ENCODE measurements at regions not wholly inside any gene's neighbourhood (a gene's known extent, or its start where the extent isn't known, plus 50 kb on each side); places are given as distances from the start of the nearest gene placed in this dataset.

DNA sequence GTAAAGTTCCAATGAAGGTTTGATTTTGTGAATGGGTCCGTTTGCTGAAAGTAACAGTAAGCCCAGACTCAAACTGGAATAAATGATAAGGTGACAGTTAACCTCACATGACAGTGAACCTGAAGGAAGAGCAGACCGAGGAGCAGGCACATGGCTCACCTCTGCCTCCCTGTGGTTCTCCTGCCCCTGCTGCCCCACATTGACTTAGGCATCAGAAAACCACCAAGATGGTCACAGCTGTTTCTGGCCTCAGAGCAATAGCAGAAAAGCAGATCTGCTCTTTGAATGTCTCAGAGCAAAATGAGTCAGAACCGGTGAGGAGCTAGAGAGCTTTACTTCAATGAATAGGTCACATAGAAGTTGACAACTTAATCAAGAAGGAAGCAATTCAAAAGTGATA is 487.6 kb downstream of the METTL4 start:
- DNase-seq = no peak

DNA sequence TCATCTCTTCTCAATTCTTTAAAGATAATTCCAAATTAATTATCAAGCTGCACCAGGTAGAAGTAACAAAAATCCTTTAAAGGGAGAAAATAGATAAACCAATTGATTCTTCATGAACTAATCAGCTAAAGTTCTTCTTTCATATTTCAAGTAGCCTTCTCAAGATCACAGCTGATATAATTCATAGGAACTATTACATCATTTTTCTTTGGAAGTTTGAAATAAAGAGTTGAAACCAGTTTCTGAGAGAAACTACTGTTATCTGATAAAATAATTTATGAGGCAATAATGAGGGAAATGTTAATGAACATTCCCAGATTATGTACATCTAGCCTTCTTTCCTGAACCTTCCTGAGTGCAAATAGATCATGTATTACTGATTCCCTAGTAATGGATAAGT is 484.9 kb downstream of the METTL4 start:
- DNase-seq = no peak

DNA sequence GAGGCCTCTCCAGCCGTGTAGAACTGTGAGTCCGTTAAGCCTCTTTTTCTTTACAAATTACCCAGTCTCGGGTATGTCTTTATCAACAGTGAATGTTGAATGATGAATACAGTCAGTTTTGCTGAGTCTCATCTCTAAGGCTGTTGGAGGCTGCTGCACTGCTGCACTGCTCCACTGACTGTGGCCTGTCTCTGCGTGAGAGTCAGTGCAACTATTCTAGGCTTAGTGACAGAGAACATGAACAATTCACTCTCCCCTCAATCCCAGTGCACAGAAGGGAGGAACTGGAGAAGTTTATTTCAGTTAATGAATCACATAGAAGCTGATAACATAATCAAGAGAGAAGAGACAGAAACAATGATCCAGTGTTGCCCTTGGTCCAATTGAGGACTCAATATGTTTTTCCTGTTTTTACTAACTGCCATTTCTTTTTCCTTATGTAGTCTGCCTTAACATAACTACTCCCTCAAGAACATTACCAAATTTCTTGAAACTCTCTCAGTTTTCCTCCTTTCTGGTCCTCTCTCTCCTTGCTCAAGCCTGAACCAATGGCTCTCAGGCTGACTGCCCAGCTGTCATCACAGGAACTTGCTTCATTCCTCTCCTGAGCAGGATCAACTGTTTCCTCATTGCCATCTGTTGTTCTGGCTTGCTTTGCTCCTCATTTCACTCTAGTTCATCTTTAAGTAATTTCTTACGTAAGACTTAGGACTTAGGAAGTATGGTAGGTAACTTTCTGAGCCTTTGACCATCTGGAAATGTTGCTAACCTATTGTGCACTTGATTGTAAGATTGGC is 483.2 kb downstream of the METTL4 start:
- peak; percentile 27 for DNase-seq

DNA sequence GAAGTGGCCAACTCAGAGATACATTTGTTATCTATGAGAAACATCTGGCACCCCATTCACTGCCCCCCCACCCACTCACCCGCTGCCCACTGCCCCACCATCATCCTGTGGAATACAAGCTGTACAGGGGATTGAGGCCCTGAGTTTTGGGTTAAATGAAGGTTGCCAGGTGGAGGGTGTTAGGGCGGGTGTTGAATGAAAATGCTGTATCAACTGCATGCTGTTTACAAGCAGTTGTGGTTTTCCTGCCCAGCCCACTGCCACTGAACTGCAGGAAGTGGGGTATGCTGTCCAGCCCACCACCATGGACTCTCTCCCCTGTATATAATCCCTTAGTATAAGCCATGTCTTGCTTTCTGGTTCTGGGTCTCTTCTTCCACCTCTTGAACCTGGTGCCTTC is 481.9 kb downstream of the METTL4 start:
- no peak for DNase-seq

DNA sequence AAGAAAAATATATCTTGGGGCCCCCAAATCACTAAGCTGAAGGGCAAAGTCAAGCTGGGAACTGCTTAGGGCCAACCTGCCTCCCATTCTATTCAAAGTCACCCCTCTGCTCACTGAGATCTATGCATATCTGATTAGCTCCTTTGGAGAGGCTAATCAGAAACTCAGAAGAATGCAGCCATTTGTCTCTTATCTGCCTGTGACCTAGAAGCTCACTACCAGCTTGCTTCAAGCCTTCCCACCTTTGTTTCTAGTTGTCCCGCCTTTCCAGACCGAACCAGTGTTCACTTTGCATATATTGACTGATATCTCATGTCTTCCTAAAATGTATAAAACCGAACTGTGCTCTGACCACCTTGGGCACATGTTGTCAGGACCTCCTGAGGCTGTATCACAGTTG is 479.4 kb downstream of the METTL4 start:
- no peak for DNase-seq

DNA sequence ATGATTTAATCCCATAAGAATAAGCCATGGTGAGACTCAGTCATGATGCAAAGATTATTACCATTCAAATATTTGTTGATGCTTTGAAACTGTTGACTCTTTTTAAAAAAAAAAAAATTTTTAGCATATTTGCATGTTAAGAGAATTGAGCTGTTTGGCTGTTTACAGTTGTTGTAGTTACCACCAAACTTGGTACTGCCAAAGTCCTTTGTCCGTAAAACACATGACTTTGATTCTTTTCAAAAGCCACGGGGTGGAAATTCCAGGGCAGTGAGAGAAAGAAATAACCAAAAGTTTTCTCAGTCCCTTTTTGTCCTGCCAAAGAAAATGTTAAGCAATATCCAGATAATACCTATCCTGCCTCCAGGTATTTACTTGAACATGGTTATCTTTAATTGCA is 474.8 kb downstream of the METTL4 start:
- DNase-seq = no peak

DNA sequence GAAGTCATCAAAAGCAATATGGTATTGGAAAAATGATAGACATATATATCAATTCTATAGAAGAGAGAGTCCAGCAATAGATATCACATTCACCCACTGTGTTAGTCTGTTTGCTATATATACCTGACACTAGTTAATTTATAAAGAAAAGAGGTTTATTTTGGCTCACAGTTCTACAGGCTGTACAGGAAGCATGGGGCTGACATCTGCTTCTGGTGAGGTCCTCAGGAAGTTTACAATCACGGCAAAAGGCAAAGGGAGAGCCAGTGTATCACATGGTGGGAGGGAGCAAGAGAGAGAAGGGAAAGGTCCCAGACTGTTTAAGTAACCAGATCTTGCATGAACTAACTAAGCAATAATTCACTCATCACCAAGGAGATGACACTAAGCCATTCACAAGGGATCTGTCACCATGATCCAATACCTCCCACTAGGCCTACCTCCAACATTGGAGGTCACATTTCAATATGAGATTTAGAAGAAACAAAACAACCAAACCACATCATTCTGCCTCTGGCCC is 470.6 kb downstream of the METTL4 start:
- DNase-seq = no peak

DNA sequence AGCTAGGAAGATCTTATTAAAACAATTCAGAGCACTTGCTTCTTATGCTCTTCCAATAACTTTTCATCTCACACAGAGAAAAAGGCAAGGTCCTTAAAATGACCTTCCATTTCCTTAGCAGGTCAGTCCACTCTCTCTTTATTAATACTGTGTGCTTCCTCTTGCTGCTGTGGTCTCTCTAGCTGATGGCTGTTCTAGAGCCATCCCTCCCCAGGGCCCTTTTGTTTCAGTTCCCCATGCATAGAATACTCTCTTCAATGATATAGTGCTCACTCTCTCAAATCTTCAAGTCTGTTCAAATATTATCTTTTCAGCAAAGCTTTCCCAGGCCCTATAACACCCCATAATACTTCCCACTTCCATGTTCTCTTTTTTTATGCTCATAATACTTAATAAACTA is 469.3 kb downstream of the METTL4 start:
- DNase-seq = no peak

DNA sequence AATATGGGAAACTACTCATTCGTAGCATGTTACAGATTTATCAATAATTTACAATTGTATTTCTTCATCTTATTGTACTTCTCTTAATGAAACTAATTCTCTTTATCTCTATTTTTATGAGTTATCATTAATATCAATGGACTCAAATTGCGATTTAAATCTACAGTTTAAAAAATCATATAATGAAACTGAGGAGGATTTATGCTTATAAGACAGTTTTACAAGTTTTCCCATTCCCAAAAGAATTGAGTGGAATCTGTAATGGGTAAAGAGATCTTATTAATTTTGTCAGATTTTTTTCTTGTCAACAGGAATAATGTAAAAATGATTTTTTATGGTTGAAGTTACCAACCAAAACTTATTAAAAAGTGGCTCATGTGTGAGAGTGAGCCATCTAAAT is 468.0 kb downstream of the METTL4 start:
- DNase-seq = no peak

DNA sequence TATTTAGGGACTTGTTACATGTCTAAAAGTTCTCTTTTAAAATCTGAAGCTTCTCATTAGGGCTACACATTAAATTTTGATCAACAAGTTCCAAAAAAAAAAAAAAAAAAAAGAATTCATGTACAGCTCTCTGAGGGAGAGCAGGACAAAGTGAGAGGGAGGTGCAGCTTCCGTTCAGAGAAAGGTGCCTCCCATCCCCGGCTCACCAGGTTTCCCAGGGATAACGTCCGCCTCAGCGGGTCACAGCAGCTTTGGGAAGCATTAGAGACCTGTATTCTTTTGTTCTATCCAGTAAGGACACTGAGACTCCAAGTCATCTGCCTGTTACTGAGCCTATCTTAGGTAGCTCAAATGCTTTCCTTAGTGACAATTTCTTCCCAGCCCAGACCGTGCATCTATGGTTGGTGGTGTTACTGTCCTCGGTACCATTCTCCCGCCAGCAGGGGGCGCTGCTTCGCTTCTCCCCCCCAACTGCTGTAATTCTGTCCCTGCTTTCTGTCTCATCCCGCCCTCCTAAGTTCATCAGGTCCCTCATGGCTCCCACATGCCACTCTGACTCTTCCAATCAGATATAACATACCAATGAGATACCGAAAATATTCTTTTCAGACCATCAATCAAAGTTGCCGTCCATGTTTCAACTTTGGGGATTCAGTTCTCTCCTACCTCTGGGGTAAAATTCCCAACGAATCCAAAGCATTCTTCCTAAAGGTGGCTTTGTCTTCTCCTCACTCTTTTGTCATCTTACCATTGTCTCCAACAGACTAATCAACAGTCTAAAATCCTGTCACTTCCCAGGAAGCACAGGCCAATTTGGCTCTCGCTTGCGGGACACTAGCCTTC is 466.5 kb downstream of the METTL4 start:
- DNase-seq = peak; percentile 29

DNA sequence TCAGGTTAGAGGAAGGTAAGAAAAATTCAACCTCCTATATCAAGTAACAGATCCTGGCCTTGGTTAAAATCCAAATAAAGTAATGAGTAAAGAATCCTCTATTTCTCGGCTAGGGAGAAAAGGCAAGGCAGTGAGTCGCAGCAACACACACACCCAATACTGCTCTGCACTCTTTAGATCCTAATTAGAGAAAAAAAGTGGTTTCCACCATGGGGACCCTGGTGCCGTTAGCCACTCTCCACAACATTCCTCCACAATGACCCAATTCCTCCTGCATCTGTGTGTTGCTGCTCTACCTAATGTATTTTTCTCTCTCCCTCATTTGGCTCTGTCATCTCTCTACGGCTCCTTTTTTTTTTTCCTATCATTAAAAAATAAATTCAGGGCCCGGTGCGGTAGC is 462.7 kb downstream of the METTL4 start:
- DNase-seq = no peak

DNA sequence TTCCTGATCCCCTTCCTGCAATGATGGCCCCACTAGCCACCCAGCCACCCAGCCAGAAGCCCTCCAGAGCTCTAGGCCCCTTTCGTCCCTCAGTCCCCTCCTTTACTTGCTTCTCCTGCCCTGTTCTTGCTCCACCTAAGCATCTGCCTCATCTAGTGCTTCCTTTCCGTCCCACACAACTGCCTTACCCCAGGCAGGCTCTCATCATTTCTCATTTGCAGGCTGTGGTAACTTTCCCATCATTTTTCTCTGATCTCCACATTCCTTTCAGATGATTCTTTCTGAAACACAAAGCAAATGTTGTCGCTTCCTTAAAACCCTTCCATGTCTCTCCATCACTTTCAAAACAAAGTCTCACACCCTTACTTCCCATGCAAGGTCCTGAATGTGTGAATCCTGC is 459.8 kb downstream of the METTL4 start:
- DNase-seq = no peak

DNA sequence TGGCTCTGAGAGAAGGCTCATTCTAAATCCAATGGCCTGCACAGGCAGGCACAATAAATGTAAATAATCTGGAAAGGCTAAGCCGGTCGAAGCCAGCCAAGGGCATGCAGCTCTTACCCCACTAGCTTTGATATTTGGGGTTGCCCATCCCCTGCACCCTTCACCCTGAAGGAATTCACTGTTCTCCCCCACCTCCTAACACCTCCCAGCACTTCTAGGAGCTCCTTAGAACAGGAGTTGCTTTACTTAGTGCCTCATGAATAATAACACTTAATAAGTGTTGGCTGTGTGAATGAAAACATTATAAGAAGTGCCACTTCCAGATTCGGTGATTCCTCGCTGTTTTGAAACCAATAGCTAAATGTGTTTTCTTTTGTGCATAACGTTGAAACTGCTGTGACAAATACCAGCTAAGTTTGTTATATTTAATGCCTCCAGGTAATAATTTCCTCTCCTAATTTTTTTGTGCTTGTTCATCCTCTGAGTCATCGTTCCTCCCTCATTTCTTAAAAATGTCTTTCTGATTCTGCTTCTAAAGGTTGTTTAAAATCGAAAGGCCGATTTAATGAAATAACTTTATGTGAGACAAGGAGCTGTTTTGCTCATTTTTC is 458.8 kb downstream of the METTL4 start:
- no peak for DNase-seq

DNA sequence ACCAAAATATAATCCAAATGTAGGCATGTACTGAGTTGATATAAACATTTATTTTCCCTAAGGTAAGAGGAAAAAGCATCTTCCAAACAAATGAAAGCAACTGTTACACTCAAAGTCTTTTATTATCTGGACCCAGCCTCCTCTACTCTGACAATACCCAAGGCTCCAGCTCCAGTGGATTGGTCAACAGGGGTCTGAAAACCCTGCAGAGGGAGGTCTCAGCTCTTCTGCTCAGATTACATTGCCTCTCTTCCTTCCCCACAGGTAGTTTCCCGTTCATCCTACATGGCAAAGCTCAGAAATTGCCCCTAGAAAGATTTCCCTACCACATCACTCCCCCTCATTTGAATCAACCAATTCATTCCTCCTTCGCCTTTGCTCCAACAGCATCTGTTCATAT is 457.0 kb downstream of the METTL4 start:
- DNase-seq = no peak

DNA sequence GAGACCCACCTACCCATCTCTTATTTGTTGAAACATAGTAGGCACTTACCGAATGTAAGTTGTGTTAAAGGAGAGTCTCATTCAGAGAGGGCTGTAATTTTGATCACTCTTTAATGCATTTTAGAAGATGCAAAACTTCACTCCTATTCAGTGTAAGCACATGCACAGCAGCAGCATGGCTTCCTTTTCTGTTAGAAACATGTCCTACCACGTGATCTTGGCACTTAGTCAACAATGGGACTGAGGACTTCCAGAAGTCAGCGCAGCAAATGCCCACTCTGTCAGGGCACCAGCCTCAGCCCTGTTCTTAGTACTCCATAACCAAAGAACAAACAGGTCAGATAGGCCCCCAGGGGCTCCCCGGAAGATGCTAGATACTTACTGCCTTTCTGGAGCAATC is 456.5 kb downstream of the METTL4 start:
- no peak for DNase-seq

DNA sequence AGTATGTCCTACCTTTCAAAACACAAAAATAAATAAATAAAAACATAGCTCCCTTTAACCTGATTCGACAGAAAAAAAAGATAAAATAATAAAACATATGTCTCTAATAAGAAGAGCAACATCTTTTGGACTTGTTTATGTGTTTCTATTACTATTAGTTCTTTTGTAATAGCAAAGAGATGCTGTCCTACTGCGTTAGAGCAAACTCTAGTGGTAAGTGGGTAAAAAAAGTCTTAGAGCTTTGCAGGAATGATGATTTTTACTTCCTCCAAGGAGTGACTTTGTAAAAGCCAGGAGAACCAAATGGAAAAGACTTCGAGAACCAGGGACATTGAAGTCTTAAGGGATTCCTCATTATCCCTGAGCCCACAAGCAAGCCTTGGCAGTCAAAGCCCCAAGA is 450.1 kb downstream of the METTL4 start:
- no peak for DNase-seq

DNA sequence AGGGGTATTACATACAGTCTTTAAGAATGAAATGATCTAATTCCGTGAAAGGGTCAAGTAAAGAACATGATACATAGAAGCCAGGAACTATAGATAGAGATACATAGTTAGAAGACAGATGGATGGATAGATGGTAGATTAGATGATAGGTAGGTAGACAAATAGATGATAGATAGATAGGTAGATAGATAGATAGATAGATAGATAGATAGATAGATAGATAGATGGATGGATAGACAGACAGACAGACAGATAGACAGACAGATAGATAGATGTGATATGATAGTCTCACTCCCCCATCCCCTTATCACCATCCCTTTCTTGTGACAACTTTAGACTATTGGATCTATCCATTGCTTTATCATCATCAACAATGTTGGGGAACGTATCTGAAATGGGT is 448.2 kb downstream of the METTL4 start:
- no peak for DNase-seq

DNA sequence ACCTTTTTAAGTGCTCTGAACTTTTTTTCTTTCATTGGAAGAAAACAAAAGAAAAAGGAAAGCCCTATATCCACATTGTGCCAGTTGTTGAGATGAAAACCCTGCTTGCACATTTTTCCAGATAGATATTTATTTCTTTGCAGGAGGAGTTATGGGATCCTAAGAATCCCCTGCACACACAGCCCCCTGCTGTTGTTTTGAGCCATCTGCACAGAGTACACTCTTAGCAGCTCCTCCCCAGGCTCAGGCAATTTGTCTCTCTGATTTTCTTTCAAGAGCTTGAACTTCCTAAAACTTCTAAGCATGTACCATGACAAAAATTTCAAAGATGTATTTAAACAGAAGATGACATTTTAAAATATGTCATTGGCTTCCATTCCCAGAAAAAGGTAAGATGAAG is 436.9 kb downstream of the METTL4 start:
- DNase-seq = no peak

DNA sequence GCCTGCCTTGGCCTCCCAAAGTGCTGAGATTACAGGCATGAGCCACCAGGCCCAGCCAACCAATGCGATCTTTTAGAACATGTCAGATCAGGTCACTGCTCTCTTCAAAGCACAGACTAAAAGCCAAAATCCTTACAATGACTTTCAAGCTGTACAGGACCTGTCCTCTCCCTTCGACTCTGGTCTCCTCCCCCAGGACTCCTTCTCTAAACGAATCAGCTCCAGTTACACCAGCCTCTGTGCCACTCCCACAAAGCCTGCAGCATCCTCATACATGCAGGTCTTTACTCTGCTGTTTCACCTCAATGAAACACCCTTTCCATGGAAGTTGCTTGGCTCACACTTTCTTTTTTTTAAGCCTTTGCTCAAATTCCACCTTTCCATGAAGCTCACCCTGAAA is 436.0 kb downstream of the METTL4 start:
- DNase-seq = no peak

DNA sequence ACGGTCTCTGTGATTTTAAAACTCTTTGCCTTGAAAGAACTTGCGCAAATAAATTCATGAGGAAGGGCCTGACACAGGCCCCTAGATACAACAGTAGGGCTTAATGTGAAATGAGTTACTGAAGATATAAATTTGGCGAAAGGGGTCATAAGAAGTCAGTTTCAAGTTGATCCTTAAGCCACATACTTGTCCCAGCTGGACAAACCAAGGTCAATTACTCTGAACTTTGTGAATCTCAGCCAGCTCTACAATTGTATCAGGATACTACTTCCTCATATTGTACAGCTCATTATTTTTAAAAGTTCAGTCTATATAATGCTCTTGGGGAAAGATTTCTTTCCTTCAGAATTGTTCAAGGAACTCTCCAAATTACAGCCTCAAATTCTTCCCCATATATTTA is 432.8 kb downstream of the METTL4 start:
- DNase-seq = no peak

DNA sequence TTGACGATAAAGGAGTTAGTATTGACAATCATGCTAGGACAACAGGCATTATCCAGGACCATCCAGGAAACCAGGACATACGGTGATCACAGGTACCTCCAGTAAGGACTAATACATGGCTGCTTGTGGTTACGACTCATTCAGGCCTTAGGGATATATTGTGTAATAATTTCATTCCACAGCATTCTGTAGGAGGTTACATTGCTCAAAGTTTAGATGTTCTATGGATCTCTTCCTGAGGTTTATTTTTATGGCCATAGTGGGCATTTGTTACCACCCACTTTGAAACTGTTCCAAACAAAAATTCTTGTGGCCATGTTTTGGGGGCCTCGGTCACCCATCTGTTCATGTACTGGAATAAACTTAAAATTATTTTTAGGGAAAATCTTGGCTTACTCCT is 431.6 kb downstream of the METTL4 start:
- DNase-seq = no peak

DNA sequence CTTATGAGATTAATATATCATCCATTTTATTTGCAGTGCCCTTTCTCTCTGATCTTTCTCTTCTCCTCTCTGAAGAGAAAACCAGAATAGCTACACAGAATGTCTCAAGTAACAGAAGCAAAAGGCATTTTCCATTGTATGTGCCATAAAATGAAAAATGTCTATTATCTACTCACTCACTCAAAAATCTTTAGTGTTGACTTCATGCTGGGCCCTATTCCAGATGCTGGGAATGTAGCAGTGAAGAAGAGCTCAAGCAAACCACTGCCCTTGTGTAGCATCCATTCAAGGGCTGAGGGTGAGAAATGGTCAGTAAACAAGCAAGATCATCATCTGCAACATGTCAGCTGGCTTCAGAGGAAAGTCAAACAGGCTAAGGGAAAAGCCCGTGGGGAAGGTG is 427.7 kb downstream of the METTL4 start:
- no peak for DNase-seq

DNA sequence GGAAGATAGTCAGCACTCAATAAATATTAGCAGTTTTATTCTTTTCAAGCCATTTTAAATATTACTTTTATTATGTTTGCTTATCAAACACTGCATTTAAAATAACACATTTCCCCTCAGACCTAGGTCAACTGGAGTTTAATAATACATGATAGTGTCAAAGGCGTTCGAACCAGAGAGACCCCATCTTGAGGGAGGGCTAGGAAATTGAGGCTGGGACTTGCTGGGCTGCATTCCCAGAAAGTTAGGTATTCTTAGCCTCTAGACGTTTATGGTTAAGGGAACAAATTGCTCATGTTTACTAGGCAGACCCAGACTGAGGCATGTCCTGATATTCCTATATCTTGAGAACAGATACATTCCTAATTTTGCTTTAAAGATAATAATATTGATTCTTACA is 426.5 kb downstream of the METTL4 start:
- no peak for DNase-seq

DNA sequence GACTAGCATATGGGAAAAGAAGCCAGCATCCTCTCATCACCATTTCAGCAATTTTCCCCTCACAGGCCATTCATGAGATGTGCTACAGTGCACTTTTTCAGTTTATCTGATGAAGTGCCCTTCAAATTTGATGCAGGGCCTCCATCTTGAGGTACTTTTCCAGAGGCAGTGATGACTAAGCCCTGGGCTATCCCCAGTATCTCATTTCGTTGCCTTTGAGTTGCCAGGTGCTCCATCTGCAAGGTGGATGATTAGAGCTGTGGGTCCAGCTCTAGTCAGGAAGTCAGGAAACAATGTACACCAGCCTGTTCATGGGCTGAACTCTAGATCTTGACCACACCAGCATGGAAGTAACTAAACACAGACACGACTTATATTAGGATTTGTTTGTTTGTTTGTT is 425.2 kb downstream of the METTL4 start:
- DNase-seq = no peak

Data from inflammatory macrophage treated with lipopolysaccharide for 4 hours (primary cell).